CD4-positive, alpha-beta T cell treated with Interleukin-12 subunit alpha and Interleukin-12 subunit beta, for 1 hour (primary cell): ENCODE measurements at regions not wholly inside any gene's neighbourhood (a gene's known extent, or its start where the extent isn't known, plus 50 kb on each side); places are given as distances from the start of the nearest gene placed in this dataset.

Experiments
- DNase-seq: peaks from one replicate; pipeline ENCODE4 v3.0.0-alpha.2; 2020

GRCh38 chr18:25805939-25806338, 284.5 kb downstream of the SS18 start:
- DNase-seq = no peak

GRCh38 chr18:25805323-25805722, 285.1 kb downstream of the SS18 start:
- DNase-seq = no peak

- no peak for DNase-seq
These were observed 291.2 kb downstream of the SS18 start for GRCh38 chr18:25799231-25799630.

GRCh38 chr18:25798046-25798445, 292.4 kb downstream of the SS18 start:
- no peak for DNase-seq

- no peak for DNase-seq
These were observed 295.2 kb downstream of the SS18 start for GRCh38 chr18:25795213-25795612.

- no peak for DNase-seq
These were observed 303.1 kb downstream of the SS18 start for GRCh38 chr18:25787276-25787675.

- no peak for DNase-seq
These were observed 303.7 kb downstream of the SS18 start for GRCh38 chr18:25786758-25787157.

- DNase-seq = no peak
These were observed 310.3 kb downstream of the SS18 start for GRCh38 chr18:25780105-25780504.

- DNase-seq = no peak
These were observed 318.6 kb downstream of the SS18 start for GRCh38 chr18:25771796-25772195.

- no peak for DNase-seq
These were observed 325.6 kb downstream of the SS18 start for GRCh38 chr18:25764777-25765176.

- no peak for DNase-seq
These were observed 331.3 kb downstream of the SS18 start for GRCh38 chr18:25759111-25759510.

GRCh38 chr18:25743646-25744151, 346.7 kb downstream of the SS18 start:
- DNase-seq = no peak

- no peak for DNase-seq
These were observed 351.0 kb downstream of the SS18 start for GRCh38 chr18:25739376-25739775.

GRCh38 chr18:25737710-25738311, 352.6 kb downstream of the SS18 start:
- no peak for DNase-seq

- DNase-seq = no peak
These were observed 353.9 kb downstream of the SS18 start for GRCh38 chr18:25736516-25736915.

GRCh38 chr18:25735459-25735858, 355.0 kb downstream of the SS18 start:
- DNase-seq = no peak

- no peak for DNase-seq
These were observed 356.1 kb downstream of the SS18 start for GRCh38 chr18:25734336-25734735.

GRCh38 chr18:25732862-25733261, 357.6 kb downstream of the SS18 start:
- no peak for DNase-seq

- DNase-seq = no peak
These were observed 361.3 kb downstream of the SS18 start for GRCh38 chr18:25729072-25729471.

- no peak for DNase-seq
These were observed 363.0 kb downstream of the SS18 start for GRCh38 chr18:25727281-25727985.

- DNase-seq = no peak
These were observed 364.1 kb downstream of the SS18 start for GRCh38 chr18:25726298-25726697.

- no peak for DNase-seq
These were observed 364.9 kb downstream of the SS18 start for GRCh38 chr18:25725501-25725900.

GRCh38 chr18:25724997-25725396, 365.4 kb downstream of the SS18 start:
- no peak for DNase-seq

GRCh38 chr18:25724121-25724520, 366.3 kb downstream of the SS18 start:
- DNase-seq = no peak

- DNase-seq = no peak
These were observed 361.1 kb upstream of the ZNF521 start for GRCh38 chr18:25713103-25713502.
